COR-L47 (cell line): ENCODE measurements at regions not wholly inside any gene's neighbourhood (a gene's known extent, or its start where the extent isn't known, plus 50 kb on each side); places are given as distances from the start of the nearest gene placed in this dataset.
"Not testable (repeated sequence)": the region's sequence is repeated elsewhere in the genome, so short reads cannot be mapped to it uniquely, and the experiment has no call there.

Experiments used
- DNase-seq: peaks from one replicate; lab custom pipeline; 2025; lab: John Stamatoyannopoulos, UW

- DNase-seq = no peak
Observed at GRCh38 chr14:53398616-53399015, 245.5 kb upstream of the DDHD1 start.

GRCh38 chr14:53395267-53395666 lies 242.1 kb upstream of the DDHD1 start:
- not testable (repeated sequence) for DNase-seq

GRCh38 chr14:53391631-53392285 lies 238.6 kb upstream of the DDHD1 start:
- no peak for DNase-seq

- no peak for DNase-seq
Observed at GRCh38 chr14:53391156-53391555, 238.0 kb upstream of the DDHD1 start.

GRCh38 chr14:53390008-53390407 lies 236.9 kb upstream of the DDHD1 start:
- no peak for DNase-seq

GRCh38 chr14:53389202-53389601 lies 236.1 kb upstream of the DDHD1 start:
- no peak for DNase-seq

- no peak for DNase-seq
Observed at GRCh38 chr14:53386362-53386761, 233.2 kb upstream of the DDHD1 start.

GRCh38 chr14:53384536-53384935 lies 231.4 kb upstream of the DDHD1 start:
- no peak for DNase-seq

- no peak for DNase-seq
Observed at GRCh38 chr14:53384073-53384472, 230.9 kb upstream of the DDHD1 start.

GRCh38 chr14:53381895-53382294 lies 228.8 kb upstream of the DDHD1 start:
- DNase-seq = no peak

GRCh38 chr14:53380867-53381225 lies 227.7 kb upstream of the DDHD1 start:
- DNase-seq = no peak

GRCh38 chr14:53380052-53380866 lies 227.1 kb upstream of the DDHD1 start:
- no peak for DNase-seq

- DNase-seq = no peak
Observed at GRCh38 chr14:53378142-53378541, 225.0 kb upstream of the DDHD1 start.

GRCh38 chr14:53376064-53376463 lies 222.9 kb upstream of the DDHD1 start:
- DNase-seq = no peak

GRCh38 chr14:53375599-53375998 lies 222.5 kb upstream of the DDHD1 start:
- no peak for DNase-seq

- no peak for DNase-seq
Observed at GRCh38 chr14:53368711-53369201, 215.6 kb upstream of the DDHD1 start.

- no peak for DNase-seq
Observed at GRCh38 chr14:53368066-53368465, 214.9 kb upstream of the DDHD1 start.

GRCh38 chr14:53367644-53368026 lies 214.5 kb upstream of the DDHD1 start:
- no peak for DNase-seq

GRCh38 chr14:53365486-53366130 lies 212.5 kb upstream of the DDHD1 start:
- no peak for DNase-seq

GRCh38 chr14:53362916-53363315 lies 209.8 kb upstream of the DDHD1 start:
- DNase-seq = not testable (repeated sequence)

GRCh38 chr14:53360829-53361228 lies 207.7 kb upstream of the DDHD1 start:
- DNase-seq = no peak

GRCh38 chr14:53358166-53358565 lies 205.0 kb upstream of the DDHD1 start:
- DNase-seq = no peak
